ENCODE measurements at regions not wholly inside any gene's neighbourhood (a gene's known extent, or its start where the extent isn't known, plus 50 kb on each side); places are given as distances from the start of the nearest gene placed in this dataset.

GRCh38 chr3:20808864-20809263, 622.9 kb upstream of the SGO1 start:
- POLR2A ChIA-PET = no interaction called here
- Histone ChIP-seq H3K27me3 (ENCODE audit: control insufficient read depth, insufficient read depth, low read length) (no peaks in the 10 kb centered on the region), H3K4me3 (ENCODE audit: low read depth, low read length) (no peak overlapping the region), H3K36me3 (ENCODE audit: control insufficient read depth, insufficient read depth, low read length) (no peaks in the 10 kb centered on the region)
- no peak for DNase-seq (ENCODE audit: low read depth)
- CTCF ChIA-PET = no interaction called here
- no peak for TF ChIP-seq CTCF (IDR thresholded peaks at IDR 0.05; ENCODE audit: insufficient read depth, low read depth, low read length)

GRCh38 chr3:20798666-20799065, 612.7 kb upstream of the SGO1 start:
- Histone ChIP-seq H3K4me3 (ENCODE audit: low read depth, low read length) (no peak overlapping the region), H3K27me3 (ENCODE audit: control insufficient read depth, insufficient read depth, low read length) (no peaks in the 10 kb centered on the region), H3K36me3 (ENCODE audit: control insufficient read depth, insufficient read depth, low read length) (no peaks in the 10 kb centered on the region)
- CTCF ChIA-PET = no interaction called here
- no peak for DNase-seq (ENCODE audit: low read depth)
- TF ChIP-seq CTCF (IDR thresholded peaks at IDR 0.05; ENCODE audit: insufficient read depth, low read depth, low read length) = no peak
- POLR2A ChIA-PET = no interaction called here

GRCh38 chr3:20787005-20787404, 601.0 kb upstream of the SGO1 start:
- no peaks in the 10 kb centered on the region for H3K27me3 ChIP-seq (ENCODE audit: control insufficient read depth, insufficient read depth, low read length)
- no peak for TF ChIP-seq CTCF (IDR thresholded peaks at IDR 0.05; ENCODE audit: insufficient read depth, low read depth, low read length)
- ChIA-PET CTCF (no interaction called here), POLR2A (no interaction called here)
- DNase-seq (ENCODE audit: low read depth) = no peak
- H3K36me3 ChIP-seq (ENCODE audit: control insufficient read depth, insufficient read depth, low read length) = no peaks in the 10 kb centered on the region
- no peak overlapping the region for H3K4me3 ChIP-seq (ENCODE audit: low read depth, low read length)

GRCh38 chr3:20776692-20777091, 590.7 kb upstream of the SGO1 start:
- POLR2A ChIA-PET = no interaction called here

GRCh38 chr3:20776286-20776685, 590.3 kb upstream of the SGO1 start:
- Histone ChIP-seq H3K36me3 (ENCODE audit: control insufficient read depth, insufficient read depth, low read length) (no peaks in the 10 kb centered on the region), H3K4me3 (ENCODE audit: low read depth, low read length) (no peak overlapping the region), H3K27me3 (ENCODE audit: control insufficient read depth, insufficient read depth, low read length) (no peaks in the 10 kb centered on the region)
- CTCF ChIA-PET = no interaction called here
- no peak for TF ChIP-seq CTCF (IDR thresholded peaks at IDR 0.05; ENCODE audit: insufficient read depth, low read depth, low read length)
- DNase-seq (ENCODE audit: low read depth) = no peak
- POLR2A ChIA-PET = no interaction called here

More at GRCh38 chr3:20776692-20777091, 590.7 kb upstream of the SGO1 start:
- no peak for DNase-seq (ENCODE audit: low read depth)
- H3K36me3 ChIP-seq (ENCODE audit: control insufficient read depth, insufficient read depth, low read length) = no peaks in the 10 kb centered on the region
- no peak for TF ChIP-seq CTCF (IDR thresholded peaks at IDR 0.05; ENCODE audit: insufficient read depth, low read depth, low read length)
- H3K4me3 ChIP-seq (ENCODE audit: low read depth, low read length) = no peak overlapping the region
- CTCF ChIA-PET = no interaction called here
- H3K27me3 ChIP-seq (ENCODE audit: control insufficient read depth, insufficient read depth, low read length) = no peaks in the 10 kb centered on the region

All from BJ (cell line).